GM23338 (cell line): ENCODE measurements at regions not wholly inside any gene's neighbourhood (a gene's known extent, or its start where the extent isn't known, plus 50 kb on each side); places are given as distances from the start of the nearest gene placed in this dataset.

Source experiments
- EZH2 ChIP-seq: fragments of 200-600 bp; sonication (generic); IDR thresholded peaks from one replicate; pipeline ENCODE4 v1.8.0; 2017; ENCODE audit warnings: antibody characterized with exemption, mild to moderate bottlenecking, low read depth; ENCODE audit not compliant: unreplicated experiment
- TF ChIP-seq, protein P1 (sequence below), 2 experiments: fragments of 200-600 bp in 1 of 2; sonication (generic) in 1 of 2; conservative IDR thresholded peaks; 2 replicates each; pipeline versions ENCODE4 v1.5.1 to v1.6.1; 2016 to 2017; ENCODE audit warnings: antibody characterized with exemption in 2 of 2, low read depth in 2 of 2, mild to moderate bottlenecking in 2 of 2, moderate library complexity in 1 of 2

DNA sequence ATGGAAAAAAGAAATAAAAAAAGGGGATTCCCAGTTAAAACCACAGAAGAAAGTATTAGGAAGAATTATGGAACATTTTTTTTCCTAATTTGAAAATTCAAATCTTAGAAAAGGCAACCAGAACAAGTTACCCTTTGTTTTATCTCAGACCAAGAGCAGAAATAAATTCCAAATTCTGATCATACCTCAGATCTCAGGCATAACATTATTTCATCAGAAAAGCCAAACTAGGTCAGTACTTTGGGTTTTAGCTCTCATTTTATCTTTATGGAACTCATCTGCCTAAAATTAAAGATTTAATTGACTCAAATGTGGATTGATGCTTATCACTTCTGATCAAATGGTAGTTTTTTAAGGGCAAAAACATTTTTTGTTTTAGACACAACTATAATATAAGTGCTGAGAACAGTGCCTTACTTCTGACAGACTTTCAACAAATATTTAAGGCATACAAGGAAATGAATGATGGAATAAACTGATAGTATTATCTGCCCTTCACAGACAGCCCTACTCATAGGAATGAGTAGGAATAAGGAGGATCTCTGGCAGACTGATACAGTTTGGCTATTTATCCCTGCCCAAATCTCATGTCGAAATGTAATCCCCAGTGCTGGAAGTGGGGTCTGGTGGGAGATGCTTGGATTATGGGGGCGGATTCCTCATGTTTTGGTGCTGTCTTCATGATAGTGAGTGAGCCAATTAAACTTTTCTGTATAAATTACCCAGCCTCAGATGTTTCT, 245.3 kb upstream of the PITX2 start:
- TF ChIP-seq EZH2 = no peak
- TF ChIP-seq, protein P1, sequence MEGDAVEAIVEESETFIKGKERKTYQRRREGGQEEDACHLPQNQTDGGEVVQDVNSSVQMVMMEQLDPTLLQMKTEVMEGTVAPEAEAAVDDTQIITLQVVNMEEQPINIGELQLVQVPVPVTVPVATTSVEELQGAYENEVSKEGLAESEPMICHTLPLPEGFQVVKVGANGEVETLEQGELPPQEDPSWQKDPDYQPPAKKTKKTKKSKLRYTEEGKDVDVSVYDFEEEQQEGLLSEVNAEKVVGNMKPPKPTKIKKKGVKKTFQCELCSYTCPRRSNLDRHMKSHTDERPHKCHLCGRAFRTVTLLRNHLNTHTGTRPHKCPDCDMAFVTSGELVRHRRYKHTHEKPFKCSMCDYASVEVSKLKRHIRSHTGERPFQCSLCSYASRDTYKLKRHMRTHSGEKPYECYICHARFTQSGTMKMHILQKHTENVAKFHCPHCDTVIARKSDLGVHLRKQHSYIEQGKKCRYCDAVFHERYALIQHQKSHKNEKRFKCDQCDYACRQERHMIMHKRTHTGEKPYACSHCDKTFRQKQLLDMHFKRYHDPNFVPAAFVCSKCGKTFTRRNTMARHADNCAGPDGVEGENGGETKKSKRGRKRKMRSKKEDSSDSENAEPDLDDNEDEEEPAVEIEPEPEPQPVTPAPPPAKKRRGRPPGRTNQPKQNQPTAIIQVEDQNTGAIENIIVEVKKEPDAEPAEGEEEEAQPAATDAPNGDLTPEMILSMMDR (conservative IDR thresholded peaks at IDR 0.05; ENCODE audit: low read depth in 2 of 2) = no peak
